ENCODE measurements at regions not wholly inside any gene's neighbourhood (a gene's known extent, or its start where the extent isn't known, plus 50 kb on each side); places are given as distances from the start of the nearest gene placed in this dataset.

DNA sequence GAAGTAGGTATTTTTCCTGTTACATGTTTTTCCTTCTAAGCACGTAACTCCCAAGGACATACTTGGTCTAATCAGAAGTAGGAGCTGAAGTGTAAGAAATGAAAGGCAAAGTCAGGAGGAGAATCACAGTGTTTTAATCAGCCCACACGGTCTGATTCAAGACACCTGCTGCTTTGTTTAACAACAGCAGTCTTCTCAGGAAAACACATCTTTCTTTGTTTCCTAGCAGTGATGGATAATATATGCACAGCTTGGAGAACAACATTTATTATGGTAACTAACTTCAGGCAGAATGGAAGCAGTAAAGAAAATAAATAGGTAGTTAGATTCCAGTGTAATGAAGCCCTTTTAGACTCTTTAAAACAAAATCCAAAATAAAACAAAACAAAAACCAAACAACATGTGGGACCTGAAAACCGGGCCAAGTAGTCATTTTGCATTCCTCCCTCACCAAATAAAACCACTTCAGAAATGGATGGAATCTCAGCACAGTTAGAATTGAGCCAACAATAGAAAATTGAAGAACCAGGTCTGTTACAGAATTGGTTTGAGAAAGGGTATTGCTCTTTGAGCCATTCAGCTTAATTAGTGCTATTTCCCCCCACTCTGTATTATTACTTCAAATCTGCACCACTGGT is 61.1 kb upstream of the UGP2 start:
- TF ChIP-seq, protein P1, sequence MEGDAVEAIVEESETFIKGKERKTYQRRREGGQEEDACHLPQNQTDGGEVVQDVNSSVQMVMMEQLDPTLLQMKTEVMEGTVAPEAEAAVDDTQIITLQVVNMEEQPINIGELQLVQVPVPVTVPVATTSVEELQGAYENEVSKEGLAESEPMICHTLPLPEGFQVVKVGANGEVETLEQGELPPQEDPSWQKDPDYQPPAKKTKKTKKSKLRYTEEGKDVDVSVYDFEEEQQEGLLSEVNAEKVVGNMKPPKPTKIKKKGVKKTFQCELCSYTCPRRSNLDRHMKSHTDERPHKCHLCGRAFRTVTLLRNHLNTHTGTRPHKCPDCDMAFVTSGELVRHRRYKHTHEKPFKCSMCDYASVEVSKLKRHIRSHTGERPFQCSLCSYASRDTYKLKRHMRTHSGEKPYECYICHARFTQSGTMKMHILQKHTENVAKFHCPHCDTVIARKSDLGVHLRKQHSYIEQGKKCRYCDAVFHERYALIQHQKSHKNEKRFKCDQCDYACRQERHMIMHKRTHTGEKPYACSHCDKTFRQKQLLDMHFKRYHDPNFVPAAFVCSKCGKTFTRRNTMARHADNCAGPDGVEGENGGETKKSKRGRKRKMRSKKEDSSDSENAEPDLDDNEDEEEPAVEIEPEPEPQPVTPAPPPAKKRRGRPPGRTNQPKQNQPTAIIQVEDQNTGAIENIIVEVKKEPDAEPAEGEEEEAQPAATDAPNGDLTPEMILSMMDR (IDR thresholded peaks at IDR 0.05), result no peak
- no peak for TF ChIP-seq EZH2 (IDR thresholded peaks at IDR 0.05; ENCODE audit: borderline replicate concordance, insufficient read depth, low read depth, low read length, poor library complexity, severe bottlenecking)

All from B cell (primary cell).